Vagina (tissue), 2 donors: ENCODE measurements at regions not wholly inside any gene's neighbourhood (a gene's known extent, or its start where the extent isn't known, plus 50 kb on each side); places are given as distances from the start of the nearest gene placed in this dataset.

Source experiments
- DNase-seq, 2 donors: peaks; one replicate each; pipeline ENCODE4 v3.0.0-alpha.2; 2017; ENCODE audit errors: extremely low spot score in 2 of 2
- H3K27ac ChIP-seq: fragments of 200-600 bp; sonication (generic); one replicate; pipeline ENCODE4 v1.5.1; 2019
- H3K27me3 ChIP-seq: fragments of 200-600 bp; sonication (generic); one replicate; pipeline ENCODE4 v1.5.1; 2019
- H3K36me3 ChIP-seq, 2 donors: fragments of 200-600 bp; sonication (generic); one replicate each; pipeline ENCODE4 v1.5.1; 2017 to 2019
- H3K4me1 ChIP-seq: fragments of 200-600 bp; sonication (generic); one replicate; pipeline ENCODE4 v1.5.1; 2019
- H3K4me3 ChIP-seq, 2 donors: fragments of 200-600 bp; sonication (generic); 1 replicate in 1 of 2; 2 replicates in 1 of 2; pipeline ENCODE4 v1.5.1; 2016 to 2019
- H3K9me3 ChIP-seq: fragments of 200-600 bp; sonication (generic); one replicate; pipeline ENCODE4 v1.5.1; 2019
- POLR2A ChIP-seq, 2 donors: fragments of 450-650 bp; IDR thresholded peaks; one replicate each; pipeline ENCODE4 v1.6.1; 2017; ENCODE audit warnings: antibody characterized with exemption in 2 of 2, mild to moderate bottlenecking in 2 of 2, moderate library complexity in 2 of 2
- POLR2AphosphoS5 ChIP-seq, 2 donors: sonication (generic); formaldehyde crosslinking; IDR thresholded peaks; one replicate each; pipeline ENCODE4 v1.9.0; 2017; ENCODE audit warnings: antibody characterized with exemption in 2 of 2, mild to moderate bottlenecking in 2 of 2, low read depth in 1 of 2; ENCODE audit not compliant: insufficient read depth in 1 of 2
- intact Hi-C: fragments of 100-400 bp; cut with DNase I; formaldehyde crosslinking; loops from one replicate; pipeline ENCODE4 v1.15.1; 2023
- TF ChIP-seq, protein P1 (sequence below), 3 experiments: fragments of 450-650 bp in 2 of 3; fragments of 200-600 bp in 1 of 3; sonication (generic) in 1 of 3; IDR thresholded peaks; one replicate each; pipeline ENCODE4 v1.5.1; 2017 to 2019; ENCODE audit warnings: antibody characterized with exemption in 3 of 3, mild to moderate bottlenecking in 2 of 3, moderate library complexity in 2 of 3

DNA sequence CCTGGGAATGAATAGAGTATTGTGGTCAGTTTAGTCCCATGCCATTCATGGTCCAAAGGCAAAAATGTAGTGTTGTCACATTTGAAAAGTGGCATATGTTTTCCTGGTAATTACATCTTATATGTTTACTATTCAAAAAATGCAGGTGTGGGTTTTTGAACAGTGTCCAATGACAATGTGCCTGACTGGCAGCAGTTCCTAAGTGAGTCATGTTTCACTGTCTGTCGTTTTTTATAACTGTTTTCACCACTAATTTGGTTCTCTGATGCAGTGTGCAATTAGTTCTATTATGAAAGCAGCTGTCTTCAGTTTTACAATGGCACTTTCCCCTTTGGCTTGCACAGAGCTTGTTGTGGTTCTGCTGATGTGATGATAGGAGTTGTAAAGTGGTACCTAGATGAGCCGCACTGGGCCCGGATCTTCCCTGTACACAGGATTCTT lies 162.3 kb downstream of the SEM1 start:
- Histone ChIP-seq H3K4me1 (no peaks in the 10 kb centered on the region), H3K27me3 (no peaks in the 10 kb centered on the region), H3K4me3 (no peak overlapping the region), H3K36me3 (no peaks in the 10 kb centered on the region), H3K9me3 (no peaks in the 10 kb centered on the region), H3K27ac (no peak overlapping the region)
- TF ChIP-seq POLR2A (IDR thresholded peaks at IDR 0.05) (no peak), POLR2AphosphoS5 (IDR thresholded peaks at IDR 0.05; ENCODE audit: insufficient read depth in 1 of 2, low read depth in 1 of 2) (no peak)
- TF ChIP-seq, protein P1, sequence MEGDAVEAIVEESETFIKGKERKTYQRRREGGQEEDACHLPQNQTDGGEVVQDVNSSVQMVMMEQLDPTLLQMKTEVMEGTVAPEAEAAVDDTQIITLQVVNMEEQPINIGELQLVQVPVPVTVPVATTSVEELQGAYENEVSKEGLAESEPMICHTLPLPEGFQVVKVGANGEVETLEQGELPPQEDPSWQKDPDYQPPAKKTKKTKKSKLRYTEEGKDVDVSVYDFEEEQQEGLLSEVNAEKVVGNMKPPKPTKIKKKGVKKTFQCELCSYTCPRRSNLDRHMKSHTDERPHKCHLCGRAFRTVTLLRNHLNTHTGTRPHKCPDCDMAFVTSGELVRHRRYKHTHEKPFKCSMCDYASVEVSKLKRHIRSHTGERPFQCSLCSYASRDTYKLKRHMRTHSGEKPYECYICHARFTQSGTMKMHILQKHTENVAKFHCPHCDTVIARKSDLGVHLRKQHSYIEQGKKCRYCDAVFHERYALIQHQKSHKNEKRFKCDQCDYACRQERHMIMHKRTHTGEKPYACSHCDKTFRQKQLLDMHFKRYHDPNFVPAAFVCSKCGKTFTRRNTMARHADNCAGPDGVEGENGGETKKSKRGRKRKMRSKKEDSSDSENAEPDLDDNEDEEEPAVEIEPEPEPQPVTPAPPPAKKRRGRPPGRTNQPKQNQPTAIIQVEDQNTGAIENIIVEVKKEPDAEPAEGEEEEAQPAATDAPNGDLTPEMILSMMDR (IDR thresholded peaks at IDR 0.05) = no peak
- no peak for DNase-seq
- intact Hi-C loops = no loop called here

DNA sequence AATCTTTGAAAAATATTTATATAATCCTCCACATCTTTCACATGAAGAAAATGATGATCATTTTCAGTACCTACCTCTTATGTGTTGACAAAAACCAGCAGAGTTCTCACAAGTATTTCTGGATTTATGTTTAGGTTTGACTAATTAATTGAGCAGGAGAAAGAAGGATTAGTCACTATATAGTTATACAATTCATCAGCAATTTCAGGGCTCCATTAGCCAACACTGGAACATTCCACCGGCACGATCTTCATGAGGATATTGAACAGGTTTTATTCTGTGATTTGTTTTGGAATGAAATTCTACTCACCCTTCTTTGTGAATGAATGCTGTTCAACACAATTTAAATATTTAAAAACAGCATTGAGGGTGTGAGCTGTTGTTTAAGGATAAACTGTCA lies 163.2 kb downstream of the SEM1 start:
- Histone ChIP-seq H3K9me3 (no peaks in the 10 kb centered on the region), H3K4me1 (no peaks in the 10 kb centered on the region), H3K36me3 (no peaks in the 10 kb centered on the region), H3K4me3 (no peak overlapping the region), H3K27ac (no peak overlapping the region), H3K27me3 (no peaks in the 10 kb centered on the region)
- TF ChIP-seq, protein P1 (IDR thresholded peaks at IDR 0.05) = no peak
- no peak for DNase-seq
- intact Hi-C loops = no loop called here

DNA sequence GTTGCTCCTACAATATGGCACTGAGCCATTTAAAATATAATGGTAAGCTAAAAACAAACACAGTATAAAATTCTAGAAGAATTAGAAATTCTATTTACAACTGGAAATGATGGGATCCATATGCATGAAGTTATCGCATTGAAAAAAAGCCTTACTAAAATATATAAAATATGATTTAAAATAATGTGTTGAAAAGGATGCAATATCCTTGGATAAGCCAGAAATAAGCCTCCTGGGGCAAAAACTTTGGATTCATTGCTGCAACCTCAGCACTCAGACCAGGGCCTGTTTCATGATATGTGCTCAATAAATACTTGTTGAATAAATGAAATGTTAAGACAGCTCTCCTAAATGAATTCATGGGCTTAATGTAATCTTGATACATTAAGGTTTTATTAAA lies 170.2 kb downstream of the SEM1 start:
- Histone ChIP-seq H3K9me3 (no peaks in the 10 kb centered on the region), H3K36me3 (no peaks in the 10 kb centered on the region), H3K27ac (no peak overlapping the region), H3K4me3 (no peak overlapping the region), H3K27me3 (no peaks in the 10 kb centered on the region), H3K4me1 (no peaks in the 10 kb centered on the region)
- intact Hi-C loops = no loop called here
- no peak for DNase-seq
- TF ChIP-seq POLR2A (IDR thresholded peaks at IDR 0.05) = no peak
- TF ChIP-seq, protein P1 (IDR thresholded peaks at IDR 0.05) = no peak
- TF ChIP-seq POLR2AphosphoS5 (IDR thresholded peaks at IDR 0.05; ENCODE audit: insufficient read depth in 1 of 2, low read depth in 1 of 2) = no peak

DNA sequence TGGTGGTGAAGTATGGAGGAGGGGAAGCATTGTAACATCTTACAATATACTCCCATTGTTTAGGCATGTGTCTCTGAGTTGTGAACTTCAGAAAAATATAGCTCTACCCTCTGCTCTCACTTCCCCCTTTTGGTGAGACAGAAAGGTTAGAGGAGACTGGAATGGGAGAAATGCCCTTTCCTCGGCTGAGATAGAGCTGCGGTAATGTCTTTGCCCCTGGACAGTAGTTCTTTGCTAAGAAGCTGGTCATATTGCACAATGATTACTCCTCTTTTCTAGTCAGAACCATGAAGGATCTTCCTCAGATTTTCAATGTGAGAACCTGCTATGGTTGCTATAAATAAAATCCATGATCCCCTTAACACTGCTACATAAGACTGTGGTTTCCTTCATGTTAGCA lies 171.0 kb downstream of the SEM1 start:
- intact Hi-C loops = no loop called here
- H3K27ac ChIP-seq = no peak overlapping the region
- TF ChIP-seq POLR2A (IDR thresholded peaks at IDR 0.05) = no peak
- no peak for TF ChIP-seq POLR2AphosphoS5 (IDR thresholded peaks at IDR 0.05; ENCODE audit: insufficient read depth in 1 of 2, low read depth in 1 of 2)
- TF ChIP-seq, protein P1 (IDR thresholded peaks at IDR 0.05) = no peak
- no peak overlapping the region for H3K4me3 ChIP-seq
- H3K4me1 ChIP-seq = no peaks in the 10 kb centered on the region
- no peaks in the 10 kb centered on the region for H3K36me3 ChIP-seq
- DNase-seq = no peak
- no peaks in the 10 kb centered on the region for H3K9me3 ChIP-seq
- H3K27me3 ChIP-seq = no peaks in the 10 kb centered on the region

DNA sequence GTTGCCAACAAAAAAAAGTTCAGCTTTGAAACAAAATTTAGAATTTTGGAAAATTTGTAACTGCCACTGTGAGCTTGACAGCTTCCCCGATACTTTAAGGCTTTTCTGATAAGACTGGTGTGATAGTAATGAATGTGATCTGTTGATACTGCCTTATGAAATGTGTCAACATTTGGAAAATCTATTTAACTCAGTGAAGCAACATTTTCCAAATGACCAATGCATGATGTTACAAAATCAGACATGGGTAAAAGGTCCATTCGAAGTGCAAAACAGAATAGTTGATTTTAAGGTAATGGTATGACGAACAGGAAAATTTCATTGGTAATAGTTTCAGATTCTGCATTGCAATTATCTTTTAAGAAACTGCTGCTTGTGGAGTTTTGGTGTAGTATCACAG lies 175.4 kb downstream of the SEM1 start:
- intact Hi-C loops = no loop called here

More for the DNA sequence above, 175.4 kb downstream of the SEM1 start:
- DNase-seq = no peak
- TF ChIP-seq POLR2AphosphoS5 (IDR thresholded peaks at IDR 0.05; ENCODE audit: insufficient read depth in 1 of 2, low read depth in 1 of 2) (no peak), POLR2A (IDR thresholded peaks at IDR 0.05) (no peak)
- TF ChIP-seq, protein P1 (IDR thresholded peaks at IDR 0.05) = no peak
- Histone ChIP-seq H3K36me3 (no peaks in the 10 kb centered on the region), H3K4me3 (no peak overlapping the region), H3K27ac (no peak overlapping the region), H3K9me3 (no peaks in the 10 kb centered on the region), H3K27me3 (no peaks in the 10 kb centered on the region), H3K4me1 (no peaks in the 10 kb centered on the region)
